ENCODE measurements at regions not wholly inside any gene's neighbourhood (a gene's known extent, or its start where the extent isn't known, plus 50 kb on each side); places are given as distances from the start of the nearest gene placed in this dataset.

DNA sequence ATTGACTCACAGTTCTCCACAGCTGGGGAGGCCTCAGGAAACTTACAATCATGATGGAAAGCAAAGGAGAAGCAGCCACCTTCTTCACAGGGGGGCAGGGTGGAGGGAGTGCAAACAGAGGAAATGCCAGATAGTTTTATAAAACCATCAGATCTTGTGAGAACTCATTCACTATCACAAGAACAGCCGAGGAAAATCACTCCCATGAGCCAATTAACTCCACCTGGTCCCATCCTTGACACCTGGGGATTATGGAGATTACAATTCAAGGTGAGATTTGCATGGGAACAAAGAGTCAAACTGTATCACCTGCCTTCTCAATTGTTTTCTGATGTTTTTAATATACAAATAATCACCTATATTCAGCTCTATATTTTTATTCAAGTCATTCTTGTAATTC is 1527.3 kb upstream of the GOT2 start:
- TF ChIP-seq TCF12 (IDR thresholded peaks at IDR 0.05; ENCODE audit: low read depth, low read length) = no peak
- no peak for TF ChIP-seq SUZ12 (IDR thresholded peaks at IDR 0.05; ENCODE audit: unreplicated experiment)
- no peak for TF ChIP-seq POLR2A (IDR thresholded peaks at IDR 0.05; ENCODE audit: low read depth, low read length)
- no peak for TF ChIP-seq EZH2 (IDR thresholded peaks at IDR 0.05; ENCODE audit: borderline replicate concordance, control insufficient read depth, low read depth, low read length)
- TF ChIP-seq MXI1 (IDR thresholded peaks at IDR 0.05; ENCODE audit: low read depth, low read length) = no peak
- no peak for TF ChIP-seq RFX5 (IDR thresholded peaks at IDR 0.05; ENCODE audit: low read depth, low read length)
- no peak for TF ChIP-seq YY1 (IDR thresholded peaks at IDR 0.05; ENCODE audit: low read depth, low read length)
- TF ChIP-seq, protein P1, sequence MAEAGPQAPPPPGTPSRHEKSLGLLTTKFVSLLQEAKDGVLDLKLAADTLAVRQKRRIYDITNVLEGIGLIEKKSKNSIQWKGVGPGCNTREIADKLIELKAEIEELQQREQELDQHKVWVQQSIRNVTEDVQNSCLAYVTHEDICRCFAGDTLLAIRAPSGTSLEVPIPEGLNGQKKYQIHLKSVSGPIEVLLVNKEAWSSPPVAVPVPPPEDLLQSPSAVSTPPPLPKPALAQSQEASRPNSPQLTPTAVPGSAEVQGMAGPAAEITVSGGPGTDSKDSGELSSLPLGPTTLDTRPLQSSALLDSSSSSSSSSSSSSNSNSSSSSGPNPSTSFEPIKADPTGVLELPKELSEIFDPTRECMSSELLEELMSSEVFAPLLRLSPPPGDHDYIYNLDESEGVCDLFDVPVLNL (IDR thresholded peaks at IDR 0.05; ENCODE audit: low read depth, low read length) = no peak
- no peak for TF ChIP-seq POLR2AphosphoS2 (IDR thresholded peaks at IDR 0.05; ENCODE audit: low read depth, low read length)
- no peak for TF ChIP-seq MYC (IDR thresholded peaks at IDR 0.05; ENCODE audit: insufficient read depth, insufficient read length, insufficient replicate concordance, low read length, severe bottlenecking)
- TF ChIP-seq MTA3 (IDR thresholded peaks at IDR 0.05; ENCODE audit: borderline replicate concordance, low read length) = no peak
- TF ChIP-seq, protein P2, sequence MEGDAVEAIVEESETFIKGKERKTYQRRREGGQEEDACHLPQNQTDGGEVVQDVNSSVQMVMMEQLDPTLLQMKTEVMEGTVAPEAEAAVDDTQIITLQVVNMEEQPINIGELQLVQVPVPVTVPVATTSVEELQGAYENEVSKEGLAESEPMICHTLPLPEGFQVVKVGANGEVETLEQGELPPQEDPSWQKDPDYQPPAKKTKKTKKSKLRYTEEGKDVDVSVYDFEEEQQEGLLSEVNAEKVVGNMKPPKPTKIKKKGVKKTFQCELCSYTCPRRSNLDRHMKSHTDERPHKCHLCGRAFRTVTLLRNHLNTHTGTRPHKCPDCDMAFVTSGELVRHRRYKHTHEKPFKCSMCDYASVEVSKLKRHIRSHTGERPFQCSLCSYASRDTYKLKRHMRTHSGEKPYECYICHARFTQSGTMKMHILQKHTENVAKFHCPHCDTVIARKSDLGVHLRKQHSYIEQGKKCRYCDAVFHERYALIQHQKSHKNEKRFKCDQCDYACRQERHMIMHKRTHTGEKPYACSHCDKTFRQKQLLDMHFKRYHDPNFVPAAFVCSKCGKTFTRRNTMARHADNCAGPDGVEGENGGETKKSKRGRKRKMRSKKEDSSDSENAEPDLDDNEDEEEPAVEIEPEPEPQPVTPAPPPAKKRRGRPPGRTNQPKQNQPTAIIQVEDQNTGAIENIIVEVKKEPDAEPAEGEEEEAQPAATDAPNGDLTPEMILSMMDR (IDR thresholded peaks at IDR 0.05 in 2 of 3, conservative IDR thresholded peaks at IDR 0.05 in 1 of 3; ENCODE audit: control insufficient read depth in 2 of 3, extremely low read depth in 1 of 3, insufficient read depth in 1 of 3, low read depth in 3 of 3, low read length in 3 of 3) = no peak
